Right forelimb (tissue), 1 donor: ENCODE measurements at regions not wholly inside any gene's neighbourhood (a gene's known extent, or its start where the extent isn't known, plus 50 kb on each side); places are given as distances from the start of the nearest gene placed in this dataset.

Source experiments
- DNase-seq: peaks from one replicate; pipeline ENCODE4 v3.0.0-alpha.2; 2018

DNA sequence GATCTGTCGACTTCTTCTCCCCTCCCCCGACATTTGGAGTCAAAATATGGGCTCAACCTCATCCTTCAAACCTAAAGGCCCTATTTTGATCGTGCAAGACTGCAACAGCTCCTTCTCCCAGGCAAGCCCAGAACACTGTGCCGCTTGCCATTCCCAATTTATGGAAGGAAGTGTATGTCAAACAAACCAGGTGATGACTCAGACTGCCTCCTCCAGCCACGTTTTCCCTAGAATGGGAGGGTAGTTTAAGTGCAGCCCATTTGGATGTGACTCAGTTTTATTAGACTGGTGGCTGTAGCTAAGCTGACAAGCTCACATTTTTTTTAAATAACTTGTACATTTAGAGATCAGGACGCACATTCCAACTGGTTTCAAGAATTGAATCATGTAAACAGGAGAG, 570.4 kb upstream of the DIPK2B start:
- DNase-seq = no peak

DNA sequence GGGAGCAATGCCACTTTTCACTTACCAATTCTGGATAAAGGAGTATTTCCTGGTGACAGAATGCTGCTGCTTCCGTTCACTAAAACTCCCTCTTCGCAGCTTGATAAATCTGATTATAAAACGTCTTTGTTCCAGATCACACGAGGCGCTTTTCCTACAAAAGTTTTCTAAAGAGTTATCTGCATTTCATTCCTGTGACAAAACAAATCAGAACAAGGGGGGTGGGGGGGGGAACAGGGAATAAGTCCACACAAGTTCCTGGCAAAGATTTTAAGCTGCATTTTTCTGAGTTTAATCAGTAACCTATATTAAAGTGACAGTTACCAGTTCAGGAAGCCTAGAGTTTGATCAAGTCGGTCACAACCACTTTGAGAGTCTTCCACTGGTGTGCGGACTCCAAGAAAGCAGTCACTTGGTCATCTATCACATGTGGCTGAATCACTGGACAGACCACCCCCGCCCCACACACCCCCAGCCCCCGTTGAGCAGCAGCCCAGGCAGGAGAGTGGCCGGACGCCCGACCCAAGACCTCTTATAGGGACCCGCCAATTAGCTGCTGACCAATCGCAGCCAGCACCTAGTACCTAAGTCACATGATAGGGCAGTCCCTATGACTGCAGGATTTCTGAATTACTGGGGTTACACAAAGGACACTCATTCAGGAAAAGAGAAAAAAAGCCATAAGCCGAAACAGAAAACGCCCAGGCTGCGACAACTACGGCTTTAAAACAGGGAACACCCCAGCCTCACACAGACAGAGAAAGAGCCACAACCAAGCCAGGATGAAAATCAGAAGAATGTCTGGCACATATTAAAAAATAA, 569.3 kb upstream of the DIPK2B start:
- peak; percentile 79 for DNase-seq

DNA sequence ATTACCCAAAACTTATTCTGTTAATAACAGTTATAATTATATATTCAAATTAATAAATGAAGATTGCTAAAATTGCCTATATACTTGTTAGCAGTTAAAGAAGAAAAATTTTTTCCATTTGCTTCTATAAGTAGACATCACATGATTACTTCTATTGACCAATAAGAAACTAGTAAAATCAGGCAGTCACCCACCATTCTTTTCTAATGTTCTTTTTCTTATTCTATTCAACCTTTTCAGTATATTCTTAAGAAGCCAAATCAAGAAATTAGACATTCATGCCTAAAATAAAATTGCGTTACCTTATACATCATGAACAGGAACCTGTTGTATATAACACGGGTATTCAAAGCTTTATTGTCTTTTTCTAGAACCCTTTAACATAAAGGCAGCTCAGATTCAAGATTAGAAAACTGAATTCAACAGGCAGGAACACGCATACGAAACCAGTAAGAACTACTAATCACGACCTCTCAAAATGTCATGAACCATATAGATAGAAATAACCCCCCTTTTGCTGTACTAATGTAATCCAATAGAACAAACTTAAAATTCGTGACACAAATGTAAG, 568.1 kb upstream of the DIPK2B start:
- no peak for DNase-seq

DNA sequence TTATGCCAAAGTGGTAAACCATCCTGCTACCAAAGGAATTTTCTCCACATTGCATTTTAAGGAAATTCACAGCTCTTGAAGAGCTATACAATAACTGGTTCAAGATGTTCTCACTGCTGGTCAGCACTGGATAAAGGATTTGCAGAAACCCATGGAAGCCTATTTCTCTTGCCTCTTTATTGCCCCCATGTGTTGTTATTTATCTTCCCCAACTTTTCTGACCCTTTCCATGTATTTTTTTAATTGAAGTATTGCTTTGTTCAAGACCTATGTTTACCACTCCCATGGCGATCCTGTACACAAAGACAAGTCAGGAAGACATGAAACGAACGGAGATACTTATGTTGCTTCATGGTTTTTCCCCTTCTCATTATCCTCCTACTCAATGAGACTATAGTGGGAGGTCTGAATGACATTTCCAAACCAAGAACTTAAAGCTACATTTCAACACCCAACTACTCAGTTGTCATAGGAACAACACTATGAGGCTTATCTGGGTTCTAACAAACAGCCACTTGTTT, 566.4 kb upstream of the DIPK2B start:
- DNase-seq = no peak

DNA sequence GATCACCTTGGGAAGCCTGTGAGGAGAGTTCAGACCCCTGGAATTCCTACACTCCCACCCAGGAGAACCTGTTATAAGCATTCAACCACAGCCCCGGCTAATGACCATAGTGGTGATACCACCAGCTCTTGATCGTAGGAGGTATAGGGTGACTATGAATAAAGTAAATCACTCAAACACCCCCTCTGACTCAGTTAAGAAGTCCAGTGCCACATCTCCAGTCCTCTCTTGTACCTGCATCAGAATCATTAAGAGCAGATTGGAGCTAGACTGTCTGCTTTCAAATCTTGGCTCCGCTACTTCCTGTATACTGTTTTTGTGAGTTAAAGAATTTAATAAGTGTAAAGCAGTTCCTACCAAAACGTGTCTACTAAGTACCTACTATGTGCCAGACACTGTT, 565.1 kb upstream of the DIPK2B start:
- DNase-seq = no peak

DNA sequence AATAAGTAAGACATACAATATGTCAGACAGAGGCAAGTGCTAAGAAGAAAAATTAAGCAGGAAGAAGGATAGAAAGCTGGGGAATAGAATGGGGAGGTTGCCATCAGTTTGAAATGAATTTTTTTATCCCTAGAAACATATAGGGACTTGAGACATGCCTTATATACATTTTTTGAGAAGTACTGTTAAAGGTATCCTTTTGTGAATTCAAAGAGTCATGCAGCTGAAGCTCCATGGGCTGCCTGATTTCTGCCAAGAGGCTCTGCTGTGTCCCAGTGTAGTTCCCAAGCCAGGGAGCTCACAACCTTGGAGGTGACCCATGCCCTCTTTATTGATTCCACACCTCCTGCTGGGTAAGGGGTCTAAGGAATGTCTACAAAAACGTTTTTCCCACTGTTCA, 564.6 kb upstream of the DIPK2B start:
- DNase-seq = no peak

DNA sequence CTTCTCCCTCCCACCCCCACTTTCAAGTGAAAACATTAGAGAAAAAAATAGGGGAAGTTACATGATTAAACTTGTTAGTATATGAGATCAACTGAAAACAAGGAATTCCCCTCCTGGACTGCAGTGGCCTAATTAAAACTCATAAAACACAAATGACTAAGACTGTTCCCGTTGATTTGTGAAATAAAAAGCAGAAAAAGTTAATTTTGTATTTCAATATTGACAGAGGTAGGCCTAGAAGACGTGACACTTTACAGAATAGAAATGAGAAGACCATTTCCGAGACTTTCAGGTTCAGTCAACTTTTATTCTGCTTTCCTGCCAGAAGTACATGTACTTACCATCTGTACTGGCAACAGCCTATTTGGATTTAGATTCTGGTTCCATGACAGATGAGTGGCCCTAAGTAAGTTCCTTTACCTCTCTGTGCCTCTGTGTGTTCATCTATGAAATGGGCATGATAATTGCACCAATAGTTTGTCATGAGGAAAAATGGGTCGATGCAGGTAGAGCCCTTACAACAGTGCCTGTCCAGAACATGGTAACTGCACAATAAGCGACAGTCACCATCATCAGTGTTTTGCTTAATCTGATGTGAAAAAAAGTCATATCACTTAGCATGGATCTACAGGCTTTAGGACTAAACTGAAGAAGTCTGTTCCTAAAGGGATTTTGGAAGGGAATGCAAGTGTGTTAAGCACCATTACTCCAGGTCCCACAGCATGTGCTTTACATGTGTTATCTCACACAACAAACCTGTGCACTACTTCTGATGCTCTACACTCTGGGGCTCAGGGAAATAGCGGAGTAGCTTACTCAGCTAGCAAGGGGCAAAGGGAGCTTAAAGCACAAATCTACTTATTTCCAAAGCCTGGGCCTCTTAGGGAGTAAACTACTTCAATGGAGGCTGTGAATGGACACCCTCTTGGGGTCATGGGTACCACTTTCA, 562.3 kb upstream of the DIPK2B start:
- DNase-seq = no peak

DNA sequence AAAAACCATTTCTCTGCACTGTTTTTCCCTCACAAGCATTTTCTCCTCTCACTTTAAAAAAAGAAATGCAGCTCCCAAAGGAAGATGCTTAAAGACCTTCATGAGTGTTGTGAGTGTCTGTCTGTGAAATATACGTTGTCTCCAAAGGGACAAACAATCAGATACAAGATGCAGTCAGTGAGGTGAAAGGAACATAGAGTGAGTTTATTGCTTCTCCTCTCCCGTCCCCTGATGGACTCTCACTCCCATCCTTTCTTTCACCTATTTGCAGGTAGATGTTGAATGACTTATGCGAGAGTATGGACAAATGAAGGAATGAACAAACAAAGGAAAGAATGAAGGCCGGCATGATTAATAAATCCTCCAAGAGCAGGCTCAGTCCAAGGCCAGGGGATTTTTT, 561.2 kb upstream of the DIPK2B start:
- no peak for DNase-seq

DNA sequence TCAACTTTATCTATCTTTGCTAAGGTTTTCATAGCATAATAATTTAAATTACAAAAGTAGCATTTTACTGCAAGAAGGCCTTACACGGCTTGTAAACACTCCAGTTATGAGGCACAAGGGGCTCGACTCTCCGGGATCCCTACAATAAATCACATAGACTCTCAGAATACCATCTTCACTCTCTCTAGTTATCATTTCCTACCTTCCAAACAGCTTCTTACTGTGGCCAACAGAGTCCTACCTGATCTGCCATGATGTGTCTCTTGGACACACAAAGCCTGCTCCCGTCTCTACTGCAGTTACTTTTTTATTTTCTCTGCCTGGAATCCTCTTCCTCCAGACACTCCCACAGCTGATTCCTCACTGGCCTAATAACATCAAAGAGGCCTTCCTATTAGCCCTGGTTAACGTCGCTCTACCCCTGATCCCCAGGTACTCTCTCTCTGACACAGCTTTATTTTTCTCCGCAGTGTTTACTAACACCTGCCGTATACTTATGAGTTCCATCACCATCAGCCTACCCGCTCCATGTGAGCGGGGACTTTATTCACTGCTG, 559.6 kb upstream of the DIPK2B start:
- DNase-seq = no peak

DNA sequence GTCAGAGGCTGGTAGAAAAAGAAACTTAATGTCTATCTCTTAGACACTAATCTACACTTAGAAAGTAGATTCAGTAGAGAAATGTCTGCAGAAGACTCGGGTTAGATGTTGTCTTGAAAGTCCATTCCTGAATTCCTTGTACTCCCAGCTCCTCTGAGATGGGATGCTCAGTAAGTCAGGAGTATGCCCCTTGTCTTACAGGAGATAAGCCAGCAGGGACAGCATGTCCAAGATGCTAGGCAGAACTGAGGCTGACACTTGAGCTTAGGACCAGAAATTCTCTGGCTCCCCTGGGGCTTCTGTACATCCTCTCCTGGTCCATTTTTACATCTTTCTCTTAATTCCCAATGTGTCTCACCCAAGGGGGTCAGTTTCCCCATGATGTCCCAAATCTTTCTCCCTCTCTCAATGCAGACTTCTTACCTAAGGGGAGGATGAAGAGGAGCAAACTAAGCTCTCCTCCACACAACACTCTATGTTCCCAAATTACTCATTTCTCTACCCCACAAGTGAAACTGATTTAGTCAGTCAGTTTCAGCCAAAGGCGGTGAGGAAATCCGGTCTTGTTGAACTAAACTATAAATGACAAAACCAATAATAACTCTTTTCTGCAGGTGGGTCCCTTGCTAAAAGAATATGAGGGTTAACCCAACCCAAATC, 558.2 kb upstream of the DIPK2B start:
- DNase-seq = no peak

DNA sequence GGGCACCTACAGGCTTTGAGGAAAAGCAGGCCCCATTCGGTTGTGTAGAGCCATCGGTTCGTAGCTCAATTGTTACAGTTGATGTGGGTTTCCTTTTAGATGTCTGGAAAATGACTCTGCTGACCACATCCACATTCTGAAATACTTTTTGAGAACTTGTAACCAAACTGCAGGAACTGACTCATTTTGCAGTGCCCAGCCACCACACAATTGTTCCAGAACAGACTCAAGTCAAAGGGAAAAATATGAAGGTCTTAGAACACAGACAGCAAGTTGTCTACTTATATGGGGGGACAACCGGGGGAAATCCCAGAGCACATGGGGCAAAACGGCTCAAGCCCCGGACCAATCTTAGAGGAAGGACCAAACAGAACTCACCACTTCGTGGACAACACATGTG, 557.6 kb upstream of the DIPK2B start:
- DNase-seq = no peak

DNA sequence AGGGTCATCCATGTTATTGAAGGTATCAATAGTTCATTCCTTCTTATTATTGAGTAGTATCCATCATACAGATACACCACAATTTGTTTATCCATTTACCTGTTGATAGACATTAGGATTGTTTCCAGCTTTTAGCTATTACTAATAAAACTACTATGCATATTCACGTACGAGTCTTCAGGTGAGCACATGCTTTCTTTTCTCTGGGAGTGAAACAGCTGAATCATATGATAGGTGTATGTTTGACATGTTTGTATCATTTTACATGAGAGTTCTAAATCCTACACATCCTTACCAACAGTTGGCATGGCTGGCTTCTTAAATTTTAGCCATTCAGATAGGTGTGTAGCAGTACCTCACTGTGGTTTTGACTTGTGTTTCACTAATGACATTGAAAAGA, 556.6 kb upstream of the DIPK2B start:
- DNase-seq = no peak

DNA sequence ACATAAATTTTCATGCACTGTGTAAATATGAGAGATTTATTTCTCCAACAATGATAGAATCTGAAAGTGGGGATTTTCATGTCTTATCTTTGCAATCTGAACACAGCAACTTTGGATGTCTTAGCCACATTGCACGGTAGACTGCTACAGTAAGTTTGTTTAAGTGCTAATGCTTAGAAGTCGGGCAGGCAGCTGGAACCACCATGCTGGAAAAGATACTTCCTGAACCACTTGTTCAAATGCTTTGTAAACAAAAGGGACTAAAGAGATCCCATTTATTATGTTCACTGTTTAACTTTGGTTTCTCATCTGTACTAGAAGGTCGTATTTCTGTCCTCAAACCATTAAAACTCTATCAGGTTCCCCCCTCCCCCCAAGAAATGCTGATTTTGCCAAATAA, 555.9 kb upstream of the DIPK2B start:
- no peak for DNase-seq

DNA sequence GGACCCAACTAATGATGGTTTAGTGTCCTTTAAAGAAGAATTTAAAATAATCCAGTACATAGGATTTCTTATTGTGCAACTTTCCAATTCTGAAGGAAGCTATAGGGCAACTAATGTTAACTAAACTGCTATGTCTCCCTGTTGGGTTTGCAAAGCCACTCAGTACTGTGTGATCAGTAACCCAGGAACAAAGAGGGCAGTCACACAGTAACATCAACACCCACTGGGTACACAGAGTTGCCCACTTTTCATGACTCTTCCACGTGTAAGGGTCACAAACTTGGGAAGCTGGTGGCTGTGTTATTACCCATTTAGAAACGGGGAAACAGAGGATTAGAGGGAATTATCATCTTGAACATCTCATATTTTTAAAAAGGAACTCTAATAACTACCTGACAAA, 555.0 kb upstream of the DIPK2B start:
- DNase-seq = no peak

DNA sequence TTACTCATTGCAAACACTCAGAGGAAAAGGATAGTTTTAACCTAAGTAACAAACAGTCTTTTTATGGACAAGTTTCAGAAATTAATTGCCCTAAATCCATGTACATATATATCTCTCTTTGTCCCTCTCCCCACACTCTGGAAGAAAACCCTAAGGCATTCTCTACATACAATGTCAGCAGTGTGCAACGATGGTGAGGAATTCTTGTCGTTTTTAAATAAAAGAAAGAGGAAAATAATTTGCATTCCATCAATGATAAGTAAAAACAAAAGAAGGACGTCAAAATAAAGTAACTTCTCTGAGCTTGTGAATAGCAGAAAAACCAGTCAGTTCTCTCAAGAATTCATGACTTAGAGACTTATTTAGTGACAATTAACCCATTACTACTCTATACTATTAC, 550.5 kb upstream of the DIPK2B start:
- no peak for DNase-seq

DNA sequence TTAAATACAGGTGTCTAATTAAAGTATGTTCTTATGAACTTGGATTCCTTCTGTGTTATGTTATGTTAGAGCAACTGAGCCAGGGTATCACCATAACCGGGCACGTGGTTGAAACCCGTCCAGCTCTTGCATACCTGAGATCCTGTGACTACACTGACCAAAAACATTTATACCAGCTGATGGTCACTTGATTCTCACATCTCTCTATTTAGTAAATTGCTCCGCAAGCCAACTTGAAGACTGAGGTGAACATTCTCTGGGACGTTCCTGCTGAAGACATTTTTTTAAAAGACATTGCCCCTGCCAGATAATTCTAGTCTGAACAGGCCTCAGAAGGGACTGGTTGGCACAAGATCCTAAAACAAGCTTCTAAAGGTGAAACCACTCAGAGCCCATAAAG, 550.0 kb upstream of the DIPK2B start:
- no peak for DNase-seq

DNA sequence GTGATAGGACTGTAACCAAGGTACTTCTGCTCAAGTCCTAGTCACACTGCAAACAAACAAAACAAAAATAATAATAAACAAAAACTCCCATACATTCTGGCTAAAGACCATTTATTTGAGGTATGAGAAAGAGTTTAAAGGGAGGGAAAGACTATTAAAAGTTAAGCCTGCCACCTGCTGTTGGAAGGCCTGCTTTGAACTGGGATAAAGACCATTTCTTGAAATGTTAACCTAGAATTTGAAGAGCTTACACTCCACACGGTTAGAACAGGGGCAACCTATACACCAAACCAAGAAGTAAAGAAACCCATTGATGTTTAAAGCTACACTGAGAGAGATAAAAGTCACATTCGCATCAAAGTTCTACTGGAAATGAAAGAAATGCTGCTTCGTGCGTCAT, 548.7 kb upstream of the DIPK2B start:
- DNase-seq = no peak

DNA sequence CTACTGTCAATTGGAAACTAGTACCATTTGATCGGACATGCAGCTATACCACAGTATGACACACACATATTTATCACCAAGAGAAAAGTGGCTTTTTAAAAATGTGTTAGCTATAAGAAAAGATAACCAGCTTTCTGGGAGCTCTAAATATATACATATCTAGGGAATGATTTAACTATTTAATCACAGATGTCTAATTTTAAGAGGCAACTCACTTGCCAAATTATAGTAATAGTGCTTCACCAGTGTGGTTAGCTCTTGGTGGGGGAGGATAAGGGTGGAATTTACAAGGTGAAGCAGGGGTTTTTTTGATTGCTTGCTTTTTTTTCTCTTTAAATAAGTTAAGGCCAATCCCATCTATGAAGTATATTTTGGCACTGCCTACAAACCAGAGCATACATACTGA, 547.7 kb upstream of the DIPK2B start:
- no peak for DNase-seq

DNA sequence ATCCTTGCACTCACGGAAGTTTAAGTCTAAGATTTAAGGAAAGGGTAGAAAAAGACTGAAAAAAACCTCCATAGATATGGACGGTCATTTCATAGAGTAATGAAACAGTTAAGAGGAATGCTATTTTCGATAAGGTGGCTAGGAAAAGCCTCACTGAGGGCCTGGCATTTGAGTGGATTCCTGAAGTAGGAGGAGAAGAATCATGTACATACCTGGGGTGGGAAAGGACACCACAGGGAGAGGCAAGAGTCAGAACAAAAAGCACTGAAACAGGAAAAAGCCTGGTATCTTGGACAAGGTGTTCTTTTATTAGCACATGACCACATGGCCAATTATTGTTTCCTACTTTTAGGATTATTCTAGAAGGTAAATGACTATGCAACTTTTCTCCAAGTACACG, 547.2 kb upstream of the DIPK2B start:
- no peak for DNase-seq

DNA sequence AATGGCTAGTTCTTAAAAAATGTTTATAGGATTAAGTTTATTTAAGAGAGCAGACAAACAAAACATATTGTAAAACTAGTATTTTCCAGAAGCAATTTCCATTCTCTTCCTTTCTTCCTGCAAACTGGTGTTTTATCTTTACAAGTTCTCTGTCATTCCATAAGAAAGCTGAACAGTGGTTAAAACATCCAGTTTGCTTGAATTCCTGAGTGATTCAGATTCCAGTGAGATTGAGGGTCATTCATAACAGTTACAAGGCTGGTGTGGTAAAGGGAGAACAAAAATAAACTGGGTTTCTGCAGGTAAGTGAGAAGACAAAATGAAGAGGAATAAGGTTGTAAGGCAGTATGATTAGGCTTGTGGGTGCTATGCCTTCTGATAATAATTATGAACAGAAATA, 544.8 kb upstream of the DIPK2B start:
- DNase-seq = no peak

DNA sequence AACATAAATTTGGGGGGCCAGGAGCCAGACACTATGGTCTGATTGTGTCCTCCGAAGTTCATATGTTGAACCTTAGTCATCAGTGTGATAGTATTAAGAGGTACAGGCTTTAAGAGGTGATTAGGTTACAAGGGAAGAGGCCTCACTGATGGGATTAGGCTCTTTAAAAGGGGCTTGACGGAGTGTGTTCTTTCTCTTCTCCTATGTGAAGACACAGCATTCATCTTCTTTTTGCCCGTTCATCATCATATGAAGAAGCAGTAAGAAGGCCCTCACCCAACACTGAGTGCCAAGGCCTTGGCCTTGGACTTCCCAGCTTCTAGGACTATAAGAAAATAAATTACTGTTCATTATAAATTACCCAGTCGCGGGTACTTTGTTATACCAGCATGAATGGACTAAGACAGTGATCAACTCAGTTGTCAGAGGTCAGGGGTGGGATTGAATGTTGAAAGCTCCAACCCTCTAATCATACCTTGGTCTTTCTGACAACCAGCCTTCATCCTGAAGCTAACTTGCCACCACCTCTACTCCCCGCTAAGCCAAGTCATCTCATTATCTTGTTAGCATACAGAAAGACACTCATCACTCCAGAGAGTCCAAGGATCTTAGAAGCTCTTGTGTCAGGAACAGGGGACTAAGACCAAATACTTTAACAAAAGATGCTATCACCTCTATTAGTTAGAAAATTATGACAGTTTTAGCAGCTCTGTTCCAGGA, 543.4 kb upstream of the DIPK2B start:
- DNase-seq = no peak

DNA sequence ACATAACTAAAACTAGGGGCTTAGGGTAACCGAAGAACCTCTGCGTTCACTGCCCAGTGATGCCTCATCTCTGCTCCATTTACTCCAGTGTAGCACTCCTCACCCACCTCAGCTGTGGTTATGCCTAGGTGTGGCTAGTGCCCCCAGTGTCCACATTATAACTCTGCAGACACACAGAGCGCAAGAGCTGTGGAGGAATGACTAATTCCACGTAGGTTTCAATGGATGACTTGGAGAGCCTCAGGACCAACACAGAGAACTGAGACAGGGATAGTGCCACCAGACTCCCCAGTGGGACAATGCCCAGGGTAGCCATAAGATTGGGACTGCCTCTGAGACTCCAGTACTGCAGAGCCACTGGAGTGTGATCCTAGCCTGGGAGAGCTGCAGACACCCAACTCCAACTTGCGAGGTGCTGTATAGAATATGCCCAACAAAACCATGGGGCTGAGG, 542.4 kb upstream of the DIPK2B start:
- DNase-seq = no peak
